Stimulated activated naive B cell treated with anti-CD40 and anti-IgM and Interleukin-4, amounts not matched to agents 10 μg/mL and 1 μg/mL and 100 μg/mL, for 72 hours (primary cell): ENCODE measurements at regions not wholly inside any gene's neighbourhood (a gene's known extent, or its start where the extent isn't known, plus 50 kb on each side); places are given as distances from the start of the nearest gene placed in this dataset.

Source experiments
- ATAC-seq, 2 donors: fragments of 150-1000 bp; cut with Tn5 transposase; replicated peaks; 2 replicates each; pipeline ENCODE4 v1.10.0; 2021; ENCODE audit warnings: moderate library complexity in 1 of 2
- DNase-seq: peaks from one replicate; pipeline ENCODE4 v3.0.0; 2021
- H3K27ac Mint-ChIP-seq: one replicate; pipeline ENCODE4 v1.8.0; 2022; ENCODE audit warnings: mild to moderate bottlenecking, mixed read lengths
- H3K27me3 Mint-ChIP-seq, 2 donors: one replicate each; pipeline ENCODE4 v1.8.0; 2022; ENCODE audit warnings: mixed read lengths in 2 of 2
- H3K36me3 Mint-ChIP-seq, 2 donors: one replicate each; pipeline ENCODE4 v1.8.0; 2022; ENCODE audit warnings: mixed read lengths in 2 of 2, mild to moderate bottlenecking in 1 of 2
- H3K4me1 Mint-ChIP-seq, 2 donors: one replicate each; pipeline ENCODE4 v1.8.0; 2022; ENCODE audit warnings: mixed read lengths in 2 of 2, mild to moderate bottlenecking in 1 of 2
- H3K4me3 Mint-ChIP-seq, 2 donors: one replicate each; pipeline ENCODE4 v1.8.0; 2022; ENCODE audit warnings: mild to moderate bottlenecking in 2 of 2, mixed read lengths in 2 of 2, moderate library complexity in 1 of 2
- H3K9me3 Mint-ChIP-seq, 2 donors: one replicate each; pipeline ENCODE4 v1.8.0; 2022; ENCODE audit warnings: mixed read lengths in 2 of 2, mild to moderate bottlenecking in 1 of 2

- Mint-ChIP-seq H3K4me3 (no peak overlapping the region), H3K36me3 (no peaks in the 10 kb centered on the region), H3K9me3 (peaks cover 3 to 9% of the 10 kb centered on the region in 2 donors), H3K27ac (no peak overlapping the region), H3K27me3 (peaks cover 27 to 33% of the 10 kb centered on the region in 2 donors), H3K4me1 (peaks cover 0 to 7% of the 10 kb centered on the region in 2 donors)
- DNase-seq (no peak), ATAC-seq (no peak)
Measured at GRCh38 chr16:54655121-54655590, 275.5 kb upstream of the IRX5 start.

GRCh38 chr16:54654429-54654828, 276.2 kb upstream of the IRX5 start:
- H3K4me3 Mint-ChIP-seq = no peak overlapping the region
- H3K9me3 Mint-ChIP-seq = peaks cover 3 to 9% of the 10 kb centered on the region in 2 donors
- no peak overlapping the region for H3K27ac Mint-ChIP-seq
- H3K36me3 Mint-ChIP-seq = no peaks in the 10 kb centered on the region
- H3K4me1 Mint-ChIP-seq = peaks cover 0 to 7% of the 10 kb centered on the region in 2 donors
- H3K27me3 Mint-ChIP-seq = peaks cover 29 to 34% of the 10 kb centered on the region in 2 donors
- DNase-seq (no peak), ATAC-seq (no peak)

- Mint-ChIP-seq H3K36me3 (no peaks in the 10 kb centered on the region), H3K27ac (no peak overlapping the region), H3K4me3 (no peak overlapping the region), H3K27me3 (peaks cover 32 to 36% of the 10 kb centered on the region in 2 donors), H3K4me1 (peaks cover 0 to 7% of the 10 kb centered on the region in 2 donors), H3K9me3 (peaks cover 1 to 9% of the 10 kb centered on the region in 2 donors)
- DNase-seq (no peak), ATAC-seq (no peak)
Measured at GRCh38 chr16:54652201-54652770, 278.4 kb upstream of the IRX5 start.

GRCh38 chr16:54651440-54652195, 279.0 kb upstream of the IRX5 start:
- Mint-ChIP-seq H3K4me1 (peaks cover 0 to 7% of the 10 kb centered on the region in 2 donors), H3K4me3 (no peak overlapping the region), H3K9me3 (peaks cover 1 to 5% of the 10 kb centered on the region in 2 donors), H3K27me3 (peaks cover 32% of the 10 kb centered on the region in 2 donors), H3K27ac (no peak overlapping the region), H3K36me3 (no peaks in the 10 kb centered on the region)
- no peak for ATAC-seq
- no peak for DNase-seq

GRCh38 chr16:54649876-54650275, 280.8 kb upstream of the IRX5 start:
- Mint-ChIP-seq H3K4me3 (no peak overlapping the region), H3K4me1 (no peaks in the 10 kb centered on the region), H3K27me3 (peaks cover 22 to 23% of the 10 kb centered on the region in 2 donors), H3K9me3 (peaks cover 1 to 5% of the 10 kb centered on the region in 2 donors), H3K27ac (no peak overlapping the region), H3K36me3 (no peaks in the 10 kb centered on the region)
- ATAC-seq (no peak), DNase-seq (no peak)

GRCh38 chr16:54648575-54648974, 282.1 kb upstream of the IRX5 start:
- H3K4me3 Mint-ChIP-seq = no peak overlapping the region
- no peak for ATAC-seq
- DNase-seq = no peak
- no peaks in the 10 kb centered on the region for H3K36me3 Mint-ChIP-seq
- no peaks in the 10 kb centered on the region for H3K4me1 Mint-ChIP-seq
- peaks cover 11 to 15% of the 10 kb centered on the region in 2 donors for H3K27me3 Mint-ChIP-seq
- H3K27ac Mint-ChIP-seq = no peak overlapping the region
- H3K9me3 Mint-ChIP-seq = peaks cover under 1 to 5% of the 10 kb centered on the region in 2 donors

- Mint-ChIP-seq H3K9me3 (peaks cover 0 to 5% of the 10 kb centered on the region in 2 donors), H3K36me3 (no peaks in the 10 kb centered on the region), H3K4me1 (no peaks in the 10 kb centered on the region), H3K4me3 (no peak overlapping the region), H3K27ac (no peak overlapping the region), H3K27me3 (peaks cover 5 to 14% of the 10 kb centered on the region in 2 donors)
- no peak for DNase-seq
- no peak for ATAC-seq
Measured at GRCh38 chr16:54647725-54648221, 282.9 kb upstream of the IRX5 start.

GRCh38 chr16:54647216-54647615, 283.4 kb upstream of the IRX5 start:
- DNase-seq (no peak), ATAC-seq (no peak)

GRCh38 chr16:54645345-54645744, 285.3 kb upstream of the IRX5 start:
- no peaks in the 10 kb centered on the region for H3K36me3 Mint-ChIP-seq
- ATAC-seq (no peak), DNase-seq (no peak)
- no peak overlapping the region for H3K27ac Mint-ChIP-seq
- H3K9me3 Mint-ChIP-seq = peaks cover 0 to 2% of the 10 kb centered on the region in 2 donors
- no peak overlapping the region for H3K4me3 Mint-ChIP-seq
- H3K4me1 Mint-ChIP-seq = no peaks in the 10 kb centered on the region
- H3K27me3 Mint-ChIP-seq = peaks cover 5 to 7% of the 10 kb centered on the region in 2 donors

More at GRCh38 chr16:54647216-54647615, 283.4 kb upstream of the IRX5 start:
- Mint-ChIP-seq H3K27ac (no peak overlapping the region), H3K27me3 (peaks cover 5 to 14% of the 10 kb centered on the region in 2 donors), H3K4me3 (no peak overlapping the region), H3K4me1 (no peaks in the 10 kb centered on the region), H3K9me3 (peaks cover 0 to 5% of the 10 kb centered on the region in 2 donors), H3K36me3 (no peaks in the 10 kb centered on the region)

- Mint-ChIP-seq H3K27ac (no peak overlapping the region), H3K27me3 (peaks cover 0 to 4% of the 10 kb centered on the region in 2 donors), H3K9me3 (peaks cover 0 to 2% of the 10 kb centered on the region in 2 donors), H3K4me3 (no peak overlapping the region), H3K4me1 (no peaks in the 10 kb centered on the region), H3K36me3 (no peaks in the 10 kb centered on the region)
- DNase-seq = no peak
- no peak for ATAC-seq
Measured at GRCh38 chr16:54636221-54636793, 294.4 kb upstream of the IRX5 start.

GRCh38 chr16:54633943-54634362, 296.7 kb upstream of the IRX5 start:
- Mint-ChIP-seq H3K27ac (no peak overlapping the region), H3K9me3 (peaks cover 0 to 2% of the 10 kb centered on the region in 2 donors), H3K4me1 (no peaks in the 10 kb centered on the region), H3K36me3 (no peaks in the 10 kb centered on the region), H3K4me3 (no peak overlapping the region), H3K27me3 (peaks cover 0 to 4% of the 10 kb centered on the region in 2 donors)
- DNase-seq (no peak), ATAC-seq (no peak)

- Mint-ChIP-seq H3K9me3 (peaks cover 0 to 2% of the 10 kb centered on the region in 2 donors), H3K27ac (no peak overlapping the region), H3K36me3 (no peaks in the 10 kb centered on the region), H3K4me3 (no peak overlapping the region), H3K27me3 (peaks cover 0 to 4% of the 10 kb centered on the region in 2 donors), H3K4me1 (no peaks in the 10 kb centered on the region)
- DNase-seq = no peak
- no peak for ATAC-seq
Measured at GRCh38 chr16:54632322-54633220, 298.1 kb upstream of the IRX5 start.

- DNase-seq (no peak), ATAC-seq (no peak)
- Mint-ChIP-seq H3K27me3 (peaks cover 0 to 4% of the 10 kb centered on the region in 2 donors), H3K9me3 (peaks cover 0 to 2% of the 10 kb centered on the region in 2 donors), H3K4me3 (no peak overlapping the region), H3K4me1 (no peaks in the 10 kb centered on the region), H3K36me3 (no peaks in the 10 kb centered on the region), H3K27ac (no peak overlapping the region)
Measured at GRCh38 chr16:54631782-54632181, 298.9 kb upstream of the IRX5 start.
